A172 (cell line): ENCODE measurements at regions not wholly inside any gene's neighbourhood (a gene's known extent, or its start where the extent isn't known, plus 50 kb on each side); places are given as distances from the start of the nearest gene placed in this dataset.
A peak's percentile ranks its signal among the peaks of the same experiment; 100 is the strongest.

Experiments
- DNase-seq: peaks from one replicate; pipeline ENCODE4 v3.0.0-alpha.2; 2015; ENCODE audit warnings: low spot score

GRCh38 chr18:61618816-61619215 is 274.0 kb downstream of the RNF152 start:
- DNase-seq: no peak

- no peak for DNase-seq
These were observed 276.6 kb downstream of the RNF152 start for GRCh38 chr18:61616111-61616610.

- no peak for DNase-seq
These were observed 279.3 kb downstream of the CDH20 start for GRCh38 chr18:61612517-61612916.

- DNase-seq: no peak
These were observed 275.9 kb downstream of the CDH20 start for GRCh38 chr18:61609131-61609530.

GRCh38 chr18:61608316-61608715 is 275.1 kb downstream of the CDH20 start:
- DNase-seq: peak; percentile 4

GRCh38 chr18:61607867-61608266 is 274.6 kb downstream of the CDH20 start:
- DNase-seq: no peak

- DNase-seq: peak; percentile 92
These were observed 273.5 kb downstream of the CDH20 start for GRCh38 chr18:61606759-61607158.

- DNase-seq: peak; percentile 43
These were observed 272.9 kb downstream of the CDH20 start for GRCh38 chr18:61606068-61606660.

- DNase-seq: no peak
These were observed 272.3 kb downstream of the CDH20 start for GRCh38 chr18:61605376-61606067.
